IPS DF 19.7 (cell line): ENCODE measurements at regions not wholly inside any gene's neighbourhood (a gene's known extent, or its start where the extent isn't known, plus 50 kb on each side); places are given as distances from the start of the nearest gene placed in this dataset.

Experiments used
- DNase-seq: peaks from one replicate; pipeline ENCODE4 v3.0.0-alpha.2; 2013; ENCODE audit warnings: low read depth, low spot score

DNA sequence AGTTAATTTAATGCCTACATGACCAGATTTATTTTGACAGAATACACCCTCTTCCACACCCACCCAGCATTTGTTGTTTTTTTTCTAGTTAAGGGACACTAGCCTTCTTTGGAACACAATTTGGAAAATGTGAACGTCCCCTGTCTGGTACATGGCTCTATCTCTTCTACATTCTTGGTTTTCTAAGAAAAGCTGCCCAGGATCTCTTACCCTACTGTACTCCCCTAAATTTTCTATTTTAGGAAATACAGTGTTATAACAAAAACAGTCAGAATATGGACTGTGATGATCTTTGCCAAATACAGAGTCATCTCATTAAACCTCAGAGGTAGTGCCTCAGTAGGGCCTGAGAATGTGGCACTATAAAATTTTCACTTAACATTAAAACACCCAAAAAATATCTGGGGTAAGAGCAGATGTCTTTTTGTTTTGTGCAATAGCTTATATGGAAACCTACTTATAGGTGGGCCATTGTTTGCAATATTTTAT is 93.1 kb upstream of the SPON1 start:
- no peak for DNase-seq

DNA sequence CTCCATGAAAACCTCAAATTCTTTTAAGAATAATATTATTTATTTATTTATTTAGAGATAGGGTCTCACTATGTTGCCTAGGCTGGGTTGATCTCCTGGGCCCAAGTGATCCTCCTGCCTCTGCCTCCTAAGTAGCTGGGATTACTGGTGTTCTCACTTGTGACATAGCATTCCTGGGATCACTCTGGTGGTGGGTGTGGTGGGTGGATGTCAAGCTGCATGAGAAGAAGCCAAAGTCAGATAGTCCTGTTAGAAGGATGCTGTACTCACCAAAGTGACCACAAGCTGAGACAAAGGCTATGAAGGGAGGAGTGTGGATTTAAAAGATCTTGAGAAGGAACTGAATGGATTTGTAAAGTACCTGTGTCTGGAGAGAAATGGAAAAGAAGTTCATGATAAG is 87.9 kb upstream of the SPON1 start:
- DNase-seq, result no peak

DNA sequence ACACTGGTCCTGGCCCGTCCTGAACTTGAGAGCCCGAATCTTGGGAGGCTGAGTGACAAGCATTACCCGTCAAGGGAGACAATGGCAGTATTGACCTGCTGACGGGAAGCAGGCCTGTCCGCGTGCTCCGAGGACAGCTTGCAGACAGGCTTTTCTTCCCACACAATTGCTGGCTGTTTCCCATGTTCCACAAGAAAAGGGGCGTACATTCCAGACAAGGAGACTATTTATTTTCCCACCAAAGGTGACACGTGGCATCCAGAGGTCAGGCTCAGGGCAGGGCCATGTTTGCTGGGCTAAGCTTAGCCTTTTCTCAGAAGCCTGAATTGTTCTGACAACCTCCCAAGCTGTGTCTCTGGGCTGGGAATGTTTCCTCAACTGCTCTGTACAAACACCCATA is 86.9 kb upstream of the SPON1 start:
- no peak for DNase-seq

DNA sequence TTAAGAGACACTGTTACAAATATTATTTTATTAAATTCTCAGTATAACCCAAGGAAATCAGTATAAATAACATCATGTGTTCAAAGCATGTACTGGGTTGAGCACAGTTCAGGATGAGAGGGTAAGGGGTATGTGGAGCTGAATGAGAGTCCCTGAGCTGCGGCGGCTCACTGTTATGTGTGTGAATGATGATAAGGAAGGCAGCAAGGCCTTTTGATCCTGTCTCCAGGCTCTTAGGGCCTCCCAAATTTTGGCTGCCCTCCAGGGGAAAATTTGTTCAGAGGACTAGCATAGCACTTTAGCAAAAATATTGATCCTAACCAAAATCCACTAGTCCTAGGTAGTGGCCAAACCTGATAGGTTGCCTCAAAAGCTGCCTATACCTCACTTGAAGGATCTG is 86.1 kb upstream of the SPON1 start:
- DNase-seq, result no peak

DNA sequence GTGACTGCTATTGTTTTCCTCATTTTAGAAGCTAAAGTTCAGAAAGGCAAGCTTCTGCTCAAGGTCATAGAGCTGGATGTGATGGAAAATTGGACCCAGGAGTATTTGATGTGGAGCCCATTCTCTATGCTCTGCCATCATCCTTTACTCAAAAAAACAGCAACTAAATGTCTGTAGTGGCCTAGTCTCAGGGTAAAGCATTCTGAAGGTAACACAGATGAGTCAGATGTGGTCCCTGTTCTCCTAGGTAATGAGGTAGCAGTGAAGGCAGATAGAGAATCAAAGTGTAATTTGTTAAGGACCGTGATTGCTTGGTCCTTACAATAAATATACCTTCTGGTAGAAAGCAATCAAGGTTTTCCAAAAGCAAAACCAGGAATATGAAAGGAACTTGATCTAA is 84.4 kb upstream of the SPON1 start:
- no peak for DNase-seq

DNA sequence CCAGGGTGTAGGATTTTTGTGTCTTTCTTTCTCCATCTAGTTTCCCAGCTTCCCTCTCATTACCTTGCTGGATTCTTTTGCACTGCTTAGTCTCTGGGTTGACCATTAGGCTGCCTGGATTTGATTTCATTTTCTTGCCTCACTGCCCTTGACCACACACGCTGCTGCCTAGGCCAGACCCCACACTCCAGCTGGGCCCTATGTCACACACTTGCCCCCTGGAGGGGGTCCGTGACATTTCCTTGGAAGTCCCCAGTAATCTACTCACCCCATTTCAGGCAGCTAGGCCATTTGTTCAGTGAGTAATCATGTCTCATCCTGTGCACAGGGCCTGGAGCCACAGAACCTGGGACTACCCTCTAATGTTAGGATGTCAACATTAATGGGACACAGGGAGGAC is 81.9 kb upstream of the SPON1 start:
- no peak for DNase-seq

DNA sequence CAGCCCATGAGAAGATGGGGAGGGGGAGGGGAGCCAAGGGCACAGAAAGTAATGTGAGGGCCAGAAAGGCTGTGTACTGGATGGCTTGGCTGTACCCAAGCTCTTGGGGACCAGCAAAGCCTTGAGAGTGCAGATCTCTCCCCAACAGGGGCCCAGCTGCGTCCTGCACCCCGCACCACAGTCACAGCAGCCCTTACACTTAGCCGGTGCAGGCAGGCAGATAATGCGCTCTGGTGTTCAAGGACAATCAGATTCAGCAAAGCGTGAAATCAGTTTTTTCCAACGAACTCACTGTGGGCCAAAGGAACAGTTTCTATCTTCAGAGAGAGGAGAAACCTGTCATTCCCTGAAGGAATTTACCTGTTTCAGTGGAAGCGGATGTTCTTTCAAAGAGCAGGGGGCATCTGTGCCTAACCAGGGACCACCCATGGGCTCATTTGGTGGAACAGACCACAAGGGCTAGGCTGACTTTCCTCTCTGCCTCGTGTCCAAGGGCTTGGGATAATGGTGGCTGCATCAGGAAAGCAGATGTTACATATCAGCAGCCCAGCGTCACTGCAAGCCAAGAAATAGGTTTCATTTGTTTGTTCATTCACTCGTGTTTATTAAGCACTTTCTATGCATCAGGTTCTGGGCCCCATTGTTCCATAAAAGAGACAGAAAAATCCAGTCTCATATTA is 81.2 kb upstream of the SPON1 start:
- no peak for DNase-seq

DNA sequence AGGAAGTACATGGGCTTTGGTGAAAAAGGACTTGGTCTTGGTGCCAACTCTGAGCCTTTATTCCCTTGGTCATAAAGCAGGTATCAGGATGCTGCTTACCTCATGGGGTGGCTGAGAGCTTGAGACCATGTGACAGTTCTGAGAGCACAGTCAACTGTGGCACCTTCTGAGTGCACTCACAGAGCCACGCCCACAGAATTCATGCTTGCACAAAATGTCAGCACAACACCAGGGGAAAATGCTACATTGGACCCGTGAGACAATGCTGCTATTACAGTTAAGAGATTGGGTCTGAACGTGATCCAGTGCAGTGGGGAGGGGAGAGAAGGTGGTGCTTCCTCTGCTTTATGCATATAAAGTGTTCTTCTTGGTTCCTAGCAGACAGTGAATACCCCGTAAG is 79.5 kb upstream of the SPON1 start:
- DNase-seq, result no peak

DNA sequence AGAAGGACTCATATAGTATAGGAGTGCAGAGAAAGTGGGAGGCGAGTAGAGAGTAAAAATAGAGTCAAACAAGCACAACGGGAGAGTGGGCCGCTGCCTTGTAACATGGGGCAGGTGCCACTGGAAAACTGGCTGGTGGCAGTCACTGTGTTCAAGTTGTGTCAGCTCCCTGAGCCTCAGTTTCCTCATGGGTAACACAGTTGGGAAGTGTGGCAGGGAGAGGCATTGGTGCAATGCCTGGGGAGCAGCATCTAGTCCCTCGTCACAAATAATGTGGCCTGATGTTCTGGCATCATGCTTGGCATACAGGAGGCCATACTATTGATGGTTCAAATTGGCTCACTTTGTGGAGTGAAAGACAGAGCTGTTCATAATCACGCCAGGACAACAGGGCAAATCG is 78.9 kb upstream of the SPON1 start:
- no peak for DNase-seq

DNA sequence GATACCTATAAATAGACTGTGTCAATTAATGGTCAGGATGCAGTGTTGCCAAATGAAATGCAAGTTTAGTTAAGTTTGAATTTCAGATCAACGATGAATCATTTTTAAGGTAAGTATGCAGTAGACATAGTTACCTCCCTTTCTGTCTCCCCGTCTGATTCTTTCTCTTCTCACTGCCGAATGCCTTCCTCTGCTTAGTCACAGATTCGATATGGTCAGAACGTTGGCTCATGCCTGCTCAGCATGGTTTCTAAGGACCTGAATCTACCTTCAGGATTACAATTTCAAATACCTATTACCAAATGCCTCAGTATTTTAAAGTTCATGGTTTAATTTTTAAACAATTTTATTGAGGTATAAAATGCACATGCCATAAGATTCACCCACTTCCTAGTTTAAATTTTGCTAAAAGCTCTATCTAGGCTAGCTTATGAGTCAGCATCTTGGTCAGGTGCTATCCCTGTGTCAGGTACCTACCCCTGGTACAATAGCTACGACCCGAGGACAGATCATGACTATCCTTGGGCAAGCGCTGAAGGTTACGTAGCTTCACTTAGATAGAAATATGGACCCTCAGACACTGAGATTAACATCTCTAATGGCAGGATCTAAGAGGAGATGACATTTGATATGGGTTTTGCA is 78.2 kb upstream of the SPON1 start:
- no peak for DNase-seq

DNA sequence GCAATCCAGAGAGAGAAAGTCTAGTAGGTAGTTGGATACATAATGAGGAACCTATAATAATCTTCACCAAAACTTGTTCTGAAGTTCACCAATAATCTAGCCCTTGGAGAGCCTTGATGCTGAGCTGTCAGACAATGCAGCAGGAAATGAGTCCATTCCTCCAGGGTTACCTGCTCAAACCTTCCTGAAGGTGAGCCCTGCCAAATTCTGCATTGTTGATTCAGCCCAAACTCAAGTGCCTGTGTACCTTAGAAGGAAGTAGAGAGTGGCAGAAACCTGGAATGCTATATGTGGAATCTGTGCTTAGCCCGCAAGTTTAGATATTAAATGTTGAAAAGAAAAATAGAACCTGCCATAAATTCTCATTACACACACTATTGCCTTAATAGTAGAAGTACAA is 77.4 kb upstream of the SPON1 start:
- DNase-seq, result no peak

DNA sequence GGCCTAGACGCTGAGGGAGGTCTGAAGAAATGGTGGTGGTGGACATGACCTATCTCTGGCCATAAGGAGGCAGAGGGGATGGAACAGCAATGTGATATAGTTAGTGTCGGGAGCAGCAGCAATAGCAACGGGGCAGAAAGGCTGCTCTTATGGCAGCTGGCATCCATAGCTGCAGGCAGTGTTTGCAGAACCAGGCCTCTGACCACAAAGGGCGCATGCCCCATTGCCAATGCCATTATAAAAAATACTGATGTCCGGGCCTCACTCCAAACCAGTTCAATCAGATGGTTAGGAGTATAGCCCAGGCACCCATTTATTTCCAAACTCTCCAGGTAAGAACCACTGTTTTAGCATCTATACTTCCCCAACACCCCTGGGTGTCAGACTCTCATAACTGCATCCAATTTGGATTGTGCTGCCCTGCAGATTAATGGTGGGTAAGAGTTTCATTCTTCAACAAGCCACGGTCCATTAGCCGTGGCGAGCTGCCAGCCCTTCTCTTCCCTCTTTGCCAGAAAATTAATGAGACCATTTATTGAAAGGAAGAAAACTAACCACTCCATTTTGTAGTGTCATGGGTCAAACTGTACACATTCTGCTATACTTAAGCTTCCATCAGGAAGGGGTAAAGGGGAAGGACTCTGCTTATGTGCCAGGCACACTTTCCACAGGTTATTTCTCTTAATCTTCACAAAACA is 72.8 kb upstream of the SPON1 start:
- no peak for DNase-seq

DNA sequence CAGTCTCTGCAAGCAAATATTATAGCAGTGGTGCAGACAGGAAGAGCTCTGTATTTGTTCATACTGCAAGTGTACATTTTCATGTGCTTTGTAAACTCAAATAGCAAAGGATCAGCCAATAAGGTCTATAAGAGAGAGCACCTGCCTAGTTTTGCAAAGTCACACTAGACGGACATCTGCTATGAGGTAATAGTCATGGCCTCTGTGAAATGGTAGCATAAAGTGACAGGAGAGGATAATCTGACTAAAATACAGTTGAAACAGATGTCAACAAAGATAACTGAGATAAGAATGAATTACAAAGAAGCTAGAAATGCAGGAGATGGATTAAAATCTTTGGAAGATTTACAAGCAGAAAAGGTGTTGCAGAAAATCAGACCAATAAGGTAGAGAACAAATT is 70.6 kb upstream of the SPON1 start:
- DNase-seq, result no peak

DNA sequence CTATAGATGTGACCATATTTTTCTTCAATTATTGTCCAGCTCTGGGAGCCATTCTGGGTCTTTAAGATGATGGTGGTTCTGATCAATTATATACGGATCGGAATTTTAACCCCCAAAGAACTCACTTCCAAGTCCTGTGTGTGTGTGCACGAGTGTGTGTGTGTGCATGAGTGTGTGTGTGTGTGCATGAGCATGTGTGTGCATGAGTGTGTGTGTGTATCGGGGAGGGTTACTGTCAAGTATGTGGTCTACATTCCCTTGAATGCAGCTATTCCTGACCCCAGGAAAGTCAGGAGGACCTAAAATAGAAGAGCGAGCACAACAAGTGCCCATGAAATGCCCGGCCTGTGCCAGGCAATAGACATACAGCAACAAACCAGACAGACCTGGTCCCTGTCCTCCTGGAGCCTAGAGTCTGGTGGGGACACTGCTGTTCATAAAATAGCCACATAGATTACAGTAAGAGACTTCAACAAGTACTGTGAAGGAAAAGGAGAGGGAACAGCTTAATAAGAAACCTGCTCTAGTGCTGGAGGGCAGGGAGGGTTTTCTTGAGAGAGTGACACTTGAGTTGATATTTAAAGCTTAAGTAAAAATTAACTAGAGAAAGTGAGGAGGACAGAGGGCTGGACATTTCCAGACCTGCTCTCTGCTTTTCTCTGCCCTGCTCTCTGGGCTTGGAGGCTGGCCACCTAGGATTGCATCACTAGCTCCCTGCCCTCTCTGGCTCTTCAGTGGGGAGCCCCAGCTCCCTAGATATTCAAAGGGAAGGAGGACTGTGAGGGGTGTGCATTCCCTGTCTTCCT is 66.1 kb upstream of the SPON1 start:
- DNase-seq, result no peak

DNA sequence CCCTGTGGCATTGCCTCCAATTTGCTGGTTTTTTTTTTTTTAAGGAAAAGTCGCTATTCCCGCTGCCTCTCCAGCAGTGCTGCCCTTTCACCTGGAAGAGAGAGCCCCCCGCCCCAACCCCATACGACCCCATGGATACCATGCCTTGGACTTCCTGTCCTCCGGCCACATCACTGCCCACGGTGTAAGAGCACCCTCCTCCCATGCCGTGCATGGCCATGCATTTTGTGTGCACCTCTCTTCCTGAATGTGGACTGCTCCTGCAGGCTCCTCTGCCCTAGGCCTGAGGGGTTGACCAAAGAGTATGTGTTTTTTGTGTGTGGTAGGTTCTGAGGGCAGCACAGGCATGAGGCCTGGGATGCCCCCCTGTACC is 65.6 kb upstream of the SPON1 start:
- no peak for DNase-seq

DNA sequence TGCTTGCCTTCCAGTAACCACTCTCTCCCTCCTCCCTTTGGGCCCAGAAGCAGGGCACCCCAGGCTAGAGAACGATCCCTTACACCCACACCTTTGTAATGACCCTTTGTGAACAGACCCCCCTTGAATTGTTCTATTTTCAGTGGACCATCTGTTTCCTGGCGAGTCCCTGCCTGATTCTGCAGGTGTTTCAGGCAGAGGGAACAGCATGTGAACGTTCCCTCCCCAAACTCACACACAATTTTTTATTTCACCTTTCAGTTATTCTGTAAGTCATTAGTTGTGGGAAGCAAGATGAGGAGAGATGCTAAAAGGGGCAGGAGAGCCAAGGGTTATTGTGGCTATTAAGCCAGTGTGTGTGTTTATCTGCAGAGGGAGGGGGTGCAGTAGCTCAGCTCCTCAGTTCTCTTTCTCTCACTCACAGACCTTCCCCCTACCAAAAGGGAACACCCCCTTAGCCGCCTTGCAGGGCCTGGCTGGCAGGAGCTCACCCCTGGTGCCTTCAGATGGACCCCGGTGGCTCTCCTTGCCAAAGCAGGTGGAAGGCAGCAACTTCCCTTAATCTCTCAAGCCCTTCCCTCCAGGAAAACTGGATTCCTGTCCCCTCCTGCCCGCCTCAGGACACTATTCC is 64.8 kb upstream of the SPON1 start:
- DNase-seq, result no peak

DNA sequence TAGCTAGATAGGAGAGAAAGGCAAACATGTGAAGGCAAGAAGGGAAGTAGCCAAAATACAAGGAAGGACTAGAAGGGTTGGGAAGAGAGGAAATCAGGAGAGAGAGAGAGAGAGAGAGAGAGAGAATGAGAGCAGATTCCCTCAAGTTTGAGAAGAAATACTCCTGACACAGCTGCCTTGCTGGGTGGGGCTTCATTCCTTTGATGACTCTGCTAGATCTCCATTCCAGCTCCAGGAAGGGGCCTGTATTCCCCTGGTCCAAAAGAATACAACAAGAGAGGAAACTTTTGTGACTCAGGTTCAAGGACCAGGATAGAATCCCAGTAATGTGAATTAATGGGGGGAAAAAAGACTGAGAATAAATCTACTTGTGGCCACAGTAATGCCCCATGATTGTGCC is 62.9 kb upstream of the SPON1 start:
- DNase-seq, result no peak

DNA sequence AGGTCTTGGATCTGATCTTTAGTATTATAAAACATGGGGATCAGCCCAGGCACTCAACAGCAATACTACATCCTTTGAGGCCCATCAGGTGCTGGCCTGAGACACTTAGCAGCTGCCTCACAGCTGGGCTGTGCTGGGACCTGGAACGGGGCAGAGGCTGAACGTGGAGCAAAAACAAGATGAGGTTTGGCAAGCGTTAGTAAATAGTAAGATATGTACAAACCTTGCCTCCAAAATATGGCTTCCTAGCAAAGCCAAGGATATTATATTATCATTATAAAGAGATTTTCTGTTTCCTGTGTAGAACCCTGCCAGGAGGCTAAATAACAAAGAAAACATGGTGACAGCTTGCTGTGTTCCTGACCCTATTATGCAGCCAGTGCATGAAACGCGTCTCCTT is 60.0 kb upstream of the SPON1 start:
- no peak for DNase-seq

DNA sequence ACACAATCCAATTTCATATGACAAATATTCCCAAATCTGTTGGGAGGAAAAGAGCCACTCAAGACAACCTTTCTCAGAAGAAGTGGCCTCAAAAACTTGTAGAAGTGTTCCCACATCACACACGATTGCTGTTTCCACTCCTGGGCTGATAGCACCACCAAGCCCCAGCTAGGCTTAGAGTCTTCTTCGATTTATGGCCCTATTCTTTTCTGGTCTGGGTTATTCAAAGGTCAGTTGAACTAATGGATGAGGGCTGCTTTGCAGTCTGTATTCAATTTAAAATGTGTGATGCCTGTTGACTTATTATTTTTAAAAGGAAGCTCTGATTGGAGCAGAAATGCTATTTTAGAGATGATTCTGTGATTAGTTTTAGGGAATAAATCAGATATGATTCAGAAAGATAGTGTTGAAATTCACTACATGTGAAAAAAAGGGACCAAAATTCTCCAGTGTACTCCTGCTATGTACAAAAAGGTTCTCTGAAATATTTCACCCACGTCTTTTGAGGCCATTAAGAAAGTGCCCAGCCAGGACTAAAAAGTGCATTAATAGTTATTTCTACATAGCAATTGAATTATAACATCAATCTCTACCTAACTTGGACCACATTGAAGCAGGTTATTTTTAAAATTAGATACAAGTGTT is 57.3 kb upstream of the SPON1 start:
- no peak for DNase-seq

DNA sequence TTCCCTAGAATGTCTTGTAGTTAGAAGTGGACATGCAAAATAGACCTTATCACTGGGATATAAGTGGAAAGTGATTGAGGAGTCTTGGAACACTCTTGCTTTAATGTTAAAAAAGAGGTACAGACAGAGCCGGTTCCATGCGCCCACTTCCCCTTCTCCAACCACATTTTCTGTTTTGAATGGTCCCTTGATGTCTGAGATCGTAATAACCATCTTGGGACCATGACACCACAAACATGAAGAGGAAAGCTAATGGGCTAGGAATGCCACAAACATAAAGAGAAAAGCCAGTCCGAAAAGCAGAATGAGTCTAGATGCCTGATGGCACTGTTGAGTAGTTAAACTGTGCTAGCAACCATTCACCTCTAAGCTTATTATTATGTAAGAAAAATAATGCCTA is 54.8 kb upstream of the SPON1 start:
- no peak for DNase-seq

DNA sequence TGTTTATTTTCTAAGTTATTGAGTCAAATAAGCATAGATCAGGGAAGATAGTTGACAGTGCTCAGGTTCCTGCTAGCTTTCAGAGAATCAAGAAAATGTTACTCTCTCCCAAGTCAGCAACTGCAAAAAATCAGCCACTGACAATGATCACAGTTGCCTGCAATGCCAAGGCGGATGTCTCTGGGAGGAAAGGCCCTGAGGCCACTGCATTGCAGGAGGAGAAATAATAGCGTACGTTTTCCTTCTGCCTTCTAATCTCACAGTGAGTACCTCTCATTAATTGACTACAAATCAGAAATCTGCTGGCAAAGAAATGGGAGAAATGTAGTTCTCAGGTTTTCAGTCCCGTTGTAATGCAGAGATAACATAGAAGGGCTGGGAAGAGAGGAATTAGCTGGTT is 54.0 kb upstream of the SPON1 start:
- no peak for DNase-seq
